SK-N-DZ (cell line): ENCODE measurements at regions not wholly inside any gene's neighbourhood (a gene's known extent, or its start where the extent isn't known, plus 50 kb on each side); places are given as distances from the start of the nearest gene placed in this dataset.

Experiments used
- DNase-seq: peaks from one replicate; pipeline ENCODE4 v3.0.0-alpha.2; 2015; ENCODE audit warnings: low spot score

DNA sequence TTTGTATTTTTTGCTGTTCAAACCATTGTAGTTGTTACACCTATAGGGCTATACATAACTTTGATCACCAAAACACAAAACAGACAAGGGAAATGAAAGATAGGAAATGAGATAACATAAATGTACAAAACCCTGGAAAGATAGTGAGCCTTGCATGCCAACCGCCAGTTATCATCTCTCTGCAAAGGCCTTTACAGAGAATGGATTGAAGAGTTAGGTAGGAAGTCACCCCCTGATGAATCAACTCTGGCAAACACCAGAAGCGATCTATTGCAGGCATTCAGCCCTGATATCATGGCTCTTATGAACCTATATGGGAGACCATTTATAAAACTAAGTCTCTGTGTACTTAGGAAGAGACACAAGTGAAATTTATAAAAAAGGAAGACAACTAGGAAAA lies 588.0 kb downstream of the TUSC7 start:
- no peak for DNase-seq

GRCh38 chr3:117298273-117298672 lies 588.7 kb downstream of the TUSC7 start:
- DNase-seq = no peak

- DNase-seq = no peak
These were observed 592.8 kb downstream of the TUSC7 start for GRCh38 chr3:117302428-117302827.

GRCh38 chr3:117303443-117303842 lies 593.9 kb downstream of the TUSC7 start:
- no peak for DNase-seq

GRCh38 chr3:117304681-117305080 lies 595.1 kb downstream of the TUSC7 start:
- DNase-seq = no peak

DNA sequence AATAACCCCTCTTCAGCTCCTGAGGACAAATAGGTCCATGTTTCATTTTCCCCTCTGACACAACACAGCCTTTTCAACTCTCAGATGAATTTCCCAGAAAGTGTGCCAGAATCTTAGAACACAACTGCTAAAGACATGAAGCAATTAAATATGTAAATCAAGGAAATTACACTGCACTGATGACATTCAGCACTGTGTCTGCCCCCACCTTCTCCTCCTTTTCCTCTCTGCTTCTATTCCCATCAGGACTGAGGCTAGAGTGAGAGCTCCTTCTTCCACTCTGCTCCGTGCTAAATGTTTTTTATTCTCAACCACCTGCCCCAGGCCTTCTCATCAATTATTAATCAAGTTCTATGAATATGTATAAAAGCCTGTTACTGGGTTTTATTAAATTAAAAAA lies 596.1 kb downstream of the TUSC7 start:
- no peak for DNase-seq

DNA sequence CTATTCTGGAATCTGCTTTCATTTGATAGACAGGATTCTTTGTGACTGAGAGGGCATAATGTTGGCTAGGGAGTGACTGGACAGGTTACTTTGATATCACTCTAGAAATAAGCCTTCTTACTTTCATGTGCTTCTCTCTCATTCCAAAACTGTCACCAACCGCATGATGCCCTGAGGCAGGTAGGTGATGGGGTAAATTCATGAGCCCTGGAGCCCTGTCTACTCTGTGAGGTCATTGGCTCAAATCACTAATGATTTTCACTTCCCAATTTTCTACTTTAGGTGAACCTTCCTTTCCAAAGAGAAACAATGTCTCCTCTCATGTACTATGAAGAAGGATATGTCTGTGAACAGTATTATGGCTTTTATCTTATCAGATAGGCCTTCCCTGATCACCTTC lies 596.7 kb downstream of the TUSC7 start:
- DNase-seq = no peak

- no peak for DNase-seq
These were observed 598.8 kb downstream of the TUSC7 start for GRCh38 chr3:117308353-117308752.

DNA sequence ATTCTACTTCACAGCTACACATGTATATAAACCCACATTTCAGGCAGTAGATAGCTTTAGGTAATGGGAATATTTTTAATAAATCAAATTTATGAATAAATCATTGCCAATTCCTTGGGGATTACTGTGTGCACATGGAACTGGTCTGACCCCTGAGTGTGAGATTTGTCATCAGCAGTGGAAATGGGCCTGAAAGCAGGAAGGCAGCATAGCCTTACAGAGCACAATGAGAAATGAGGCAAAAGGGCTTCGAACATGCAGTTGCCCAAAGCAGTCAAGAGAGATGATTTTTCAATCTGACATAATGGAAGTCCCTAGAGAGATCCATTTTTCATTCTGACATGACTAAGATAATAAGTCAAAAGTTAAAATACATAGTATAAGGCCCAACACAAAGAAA lies 599.2 kb downstream of the TUSC7 start:
- no peak for DNase-seq

DNA sequence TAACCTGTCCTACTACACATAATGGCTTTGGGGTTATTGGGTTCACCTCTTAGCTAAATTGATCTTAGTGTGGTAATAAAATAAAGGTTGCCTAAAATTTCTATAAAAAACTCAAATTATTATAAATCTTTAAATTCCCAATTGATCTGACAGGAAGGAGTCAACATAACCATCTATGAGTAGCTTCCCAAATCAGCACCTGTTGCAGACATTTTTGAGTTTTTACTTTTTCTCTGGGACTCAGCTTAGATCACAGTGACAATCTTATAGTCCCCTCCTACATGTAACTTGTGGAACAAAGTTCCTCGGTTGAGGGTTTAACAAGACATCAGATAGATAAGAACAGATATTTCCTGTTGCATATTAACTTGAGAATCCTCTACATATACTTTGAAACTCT lies 601.0 kb downstream of the TUSC7 start:
- no peak for DNase-seq

DNA sequence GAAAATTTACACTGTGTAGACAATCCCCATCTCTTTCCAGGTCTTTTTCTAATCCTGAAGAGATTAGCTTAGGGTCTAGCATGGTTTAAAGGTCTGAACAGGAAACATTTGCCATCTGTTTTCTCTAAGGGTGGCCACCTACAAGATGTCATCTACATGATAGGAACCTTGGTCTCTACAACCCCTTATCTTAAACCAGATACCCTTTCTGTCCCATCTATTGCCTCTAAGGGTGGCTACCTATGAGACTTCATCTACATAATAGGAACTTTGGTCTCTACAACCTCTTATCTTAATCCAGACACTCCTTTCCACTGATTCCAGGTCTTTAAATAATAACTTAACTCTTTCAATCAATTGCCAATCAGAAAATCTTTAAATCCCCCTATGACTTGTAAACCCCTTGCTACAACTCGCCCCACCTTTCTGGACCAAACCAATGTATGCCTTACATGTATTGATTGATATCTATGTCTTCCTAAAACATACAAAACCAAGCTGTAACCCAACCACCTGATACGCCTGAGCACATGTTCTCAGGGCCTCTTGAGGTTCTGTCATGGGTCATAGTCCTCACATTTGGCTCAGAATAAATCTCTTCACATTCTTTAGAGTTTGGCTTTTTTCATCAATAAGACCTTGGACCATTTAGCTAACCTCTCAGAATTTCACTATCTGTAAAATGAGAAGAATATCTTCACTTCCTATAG lies 605.0 kb downstream of the TUSC7 start:
- DNase-seq = no peak

DNA sequence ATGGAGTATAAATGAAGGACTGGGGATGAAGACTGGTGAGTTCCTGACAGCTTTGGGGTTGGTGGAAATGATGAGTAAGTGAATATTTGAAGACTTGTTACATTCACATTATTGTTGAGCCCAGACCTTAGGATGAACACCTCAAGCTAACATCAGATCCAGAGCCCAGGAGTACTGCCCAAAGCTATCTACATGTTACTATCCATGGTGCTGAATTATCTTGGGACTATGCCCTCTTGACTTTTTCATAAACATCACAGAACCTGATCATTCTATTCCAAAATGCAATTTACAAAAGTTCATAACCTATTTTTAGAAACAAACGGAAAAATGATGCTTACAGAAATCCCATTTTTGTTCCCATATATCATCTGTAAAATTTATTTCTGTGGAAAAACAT lies 613.3 kb downstream of the TUSC7 start:
- peak; percentile 9 for DNase-seq

DNA sequence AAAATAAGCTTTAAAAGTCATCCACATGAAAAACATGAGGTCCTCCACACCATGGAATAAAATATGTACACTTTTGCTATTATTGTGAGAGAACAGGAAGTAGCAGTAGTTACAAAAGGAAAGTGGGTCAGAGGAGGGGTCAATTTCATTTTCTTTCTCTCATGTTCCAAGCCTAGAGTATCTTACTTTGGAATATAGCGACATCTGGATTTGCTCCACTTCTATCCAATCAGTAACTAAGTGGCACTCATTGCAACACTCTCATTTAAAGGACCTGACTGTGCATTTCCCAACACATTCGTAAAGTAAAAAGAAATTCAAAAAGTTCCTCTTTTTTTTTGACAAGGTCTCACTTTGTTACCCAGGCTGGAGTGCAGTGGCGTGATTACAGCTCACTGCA lies 637.3 kb downstream of the TUSC7 start:
- no peak for DNase-seq

DNA sequence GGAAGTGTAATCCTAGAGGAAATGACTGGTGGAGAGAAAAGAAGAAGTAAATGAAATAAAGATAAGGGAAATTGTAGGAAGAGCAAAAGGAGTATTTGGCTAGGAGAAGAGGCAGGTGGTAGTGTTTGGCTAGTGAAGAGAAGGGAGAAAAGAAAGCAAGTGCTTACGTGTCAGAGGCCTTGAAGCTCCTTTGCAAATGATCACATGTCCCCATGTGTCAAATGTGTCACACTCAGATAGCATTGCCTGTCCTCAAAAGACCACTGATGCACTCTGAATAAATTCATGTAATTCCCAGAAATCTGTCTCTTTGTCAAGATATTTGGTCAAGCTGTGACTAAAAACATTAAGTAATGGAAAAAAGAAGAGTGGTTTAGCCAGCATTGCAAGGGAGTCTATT lies 639.3 kb downstream of the TUSC7 start:
- no peak for DNase-seq

GRCh38 chr3:117349566-117349965 lies 640.0 kb downstream of the TUSC7 start:
- DNase-seq = no peak

DNA sequence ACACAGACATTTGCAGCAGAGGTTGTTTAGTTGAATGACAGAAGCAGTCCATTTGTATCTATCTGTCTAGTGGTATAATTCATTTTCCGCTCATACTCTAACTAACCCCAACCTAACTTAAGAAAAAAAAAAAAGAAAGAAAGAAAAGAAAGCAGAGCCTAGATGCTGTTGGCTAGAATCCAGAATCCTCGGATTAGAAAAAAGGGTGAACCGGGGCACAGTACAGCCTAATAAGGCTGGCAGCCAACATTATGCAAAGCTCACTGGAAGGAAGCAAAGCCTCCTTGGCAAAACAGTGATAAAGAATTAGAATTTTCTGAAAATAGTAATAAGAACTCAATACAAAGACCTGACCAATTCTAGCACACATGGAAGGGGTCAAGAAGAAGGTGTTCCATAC lies 640.8 kb downstream of the TUSC7 start:
- no peak for DNase-seq

DNA sequence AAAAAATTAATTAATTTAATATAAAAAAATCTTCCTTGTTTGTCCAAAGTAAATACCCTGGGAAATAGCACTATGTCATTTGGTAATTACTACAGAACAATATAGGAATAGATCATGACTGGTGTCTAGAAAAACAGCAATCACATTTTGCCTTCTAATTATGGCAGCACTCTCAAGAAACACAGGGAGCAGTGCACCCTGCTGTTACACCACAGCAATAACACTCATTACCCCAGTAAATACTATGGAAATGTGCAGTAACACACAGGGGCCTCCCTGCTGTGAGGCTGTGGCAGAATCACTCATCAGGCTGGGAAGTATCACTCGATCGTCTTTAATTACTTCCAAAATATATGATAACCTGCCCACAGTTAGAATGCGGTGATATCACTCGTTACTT lies 646.0 kb downstream of the TUSC7 start:
- peak; percentile 11 for DNase-seq

GRCh38 chr3:117356091-117356705 lies 646.6 kb downstream of the TUSC7 start:
- DNase-seq = no peak

DNA sequence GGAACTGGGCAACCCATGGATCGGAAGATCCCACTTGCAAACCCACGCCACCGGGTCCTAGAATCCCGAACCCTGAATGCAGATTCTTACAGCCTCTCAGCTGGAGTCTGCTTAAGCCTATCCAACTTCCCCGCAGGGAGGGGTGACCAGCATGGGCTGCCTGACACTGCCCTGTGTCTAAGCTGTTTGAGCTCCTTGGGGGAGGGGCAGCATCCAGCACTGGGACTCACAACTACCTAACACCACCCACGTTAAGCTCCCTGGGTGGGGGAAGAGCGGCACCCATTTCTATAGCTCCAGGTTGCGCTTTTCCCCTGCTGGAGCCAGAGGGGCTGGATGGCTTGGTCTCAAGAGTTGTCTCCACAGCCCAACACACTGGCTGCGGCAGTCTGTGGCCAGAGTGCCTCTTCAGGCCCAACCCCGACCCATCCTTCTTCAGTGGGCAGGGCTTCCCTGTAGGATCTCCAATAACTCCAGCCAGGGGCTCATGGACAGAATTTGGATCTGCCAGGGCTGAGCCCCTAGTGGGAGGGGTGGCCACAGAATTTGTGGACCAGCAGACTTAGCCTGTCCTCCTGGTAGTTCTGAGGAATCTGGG lies 649.2 kb downstream of the TUSC7 start:
- no peak for DNase-seq

GRCh38 chr3:117366574-117366973 lies 657.0 kb downstream of the TUSC7 start:
- no peak for DNase-seq

DNA sequence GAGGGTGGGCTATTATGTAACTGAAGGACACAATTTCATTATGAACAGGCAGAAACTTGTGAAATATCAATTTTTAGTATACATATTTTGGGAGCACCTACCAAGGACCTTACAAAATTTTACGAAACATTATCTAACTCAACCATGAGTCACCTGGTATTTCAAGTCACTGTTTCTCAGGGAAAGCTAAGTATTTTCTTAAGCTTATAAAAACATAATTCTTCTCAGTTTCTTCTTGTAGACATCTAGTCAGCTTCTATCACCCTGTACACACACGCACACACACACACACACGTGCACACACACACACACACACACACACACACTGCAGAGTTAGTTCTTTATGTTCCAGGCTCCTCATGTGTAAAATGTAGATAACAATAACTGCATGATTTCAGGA lies 658.3 kb downstream of the TUSC7 start:
- no peak for DNase-seq

GRCh38 chr3:117380631-117381030 lies 671.1 kb downstream of the TUSC7 start:
- no peak for DNase-seq

DNA sequence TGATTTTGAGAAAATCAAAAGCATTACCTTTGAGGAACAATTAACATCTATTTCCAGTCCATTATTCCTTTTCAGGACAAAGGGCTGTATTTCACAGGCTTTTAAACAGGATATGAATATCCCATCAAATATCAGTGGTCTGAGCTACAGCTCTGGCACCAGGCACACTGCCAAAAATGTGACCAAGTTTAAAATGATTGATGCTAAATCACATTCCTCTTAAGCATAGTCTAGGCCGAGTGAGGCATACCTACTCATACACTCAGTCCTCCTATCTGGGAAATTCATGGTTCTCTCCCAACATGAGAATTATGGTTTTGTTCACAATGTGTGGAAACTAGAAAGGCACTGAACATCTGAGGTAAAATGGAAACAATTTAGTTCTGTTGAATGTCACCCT lies 683.5 kb downstream of the TUSC7 start:
- DNase-seq = no peak
